Calu3 (cell line): ENCODE measurements at regions not wholly inside any gene's neighbourhood (a gene's known extent, or its start where the extent isn't known, plus 50 kb on each side); places are given as distances from the start of the nearest gene placed in this dataset.

ENCODE experiments used
- BruUV-seq: library from RNA; stranded (reverse); fragments of 400-500 nt; replicated peaks from 2 replicates; lab custom pipeline; 2021; lab: Mats Ljungman, UMichigan
- CTCF ChIA-PET: fragments of 300-600 bp; sonication (Branson Sonifier 250); formaldehyde crosslinking; loops from one replicate; lab custom pipeline; 2022; ENCODE audit warnings: antibody characterized with exemption; lab: Charles Lee
- DNase-seq: peaks from one replicate; pipeline ENCODE4 v3.0.0; 2022
- H3K27ac Mint-ChIP-seq: one replicate; pipeline ENCODE4 v1.8.0; 2022; ENCODE audit warnings: mixed read lengths; ENCODE audit not compliant: unreplicated experiment
- H3K27me3 Mint-ChIP-seq: one replicate; pipeline ENCODE4 v1.8.0; 2022; ENCODE audit warnings: mixed read lengths; ENCODE audit not compliant: unreplicated experiment
- H3K36me3 Mint-ChIP-seq: one replicate; pipeline ENCODE4 v1.8.0; 2022; ENCODE audit warnings: mild to moderate bottlenecking, moderate library complexity, mixed read lengths; ENCODE audit not compliant: insufficient read depth, unreplicated experiment
- H3K4me1 Mint-ChIP-seq: one replicate; pipeline ENCODE4 v1.8.0; 2022; ENCODE audit warnings: mild to moderate bottlenecking, low read depth, mixed read lengths; ENCODE audit not compliant: unreplicated experiment
- H3K4me3 Mint-ChIP-seq: one replicate; pipeline ENCODE4 v1.8.0; 2022; ENCODE audit warnings: mild to moderate bottlenecking, low read depth, moderate library complexity, mixed read lengths; ENCODE audit not compliant: unreplicated experiment
- H3K9me3 Mint-ChIP-seq: one replicate; pipeline ENCODE4 v1.8.0; 2022; ENCODE audit warnings: low read depth, mixed read lengths; ENCODE audit not compliant: unreplicated experiment
- intact Hi-C: fragments of 100-400 bp; cut with micrococcal nuclease; formaldehyde crosslinking; loops from one replicate; pipeline ENCODE4 v1.10.0; 2022; ENCODE audit not compliant: unreplicated experiment
- TF ChIP-seq, protein P1 (sequence below): fragments of 200-600 bp; IDR thresholded peaks from one replicate; pipeline ENCODE4 v1.8.0; 2022; ENCODE audit warnings: antibody characterized with exemption; ENCODE audit not compliant: unreplicated experiment

DNA sequence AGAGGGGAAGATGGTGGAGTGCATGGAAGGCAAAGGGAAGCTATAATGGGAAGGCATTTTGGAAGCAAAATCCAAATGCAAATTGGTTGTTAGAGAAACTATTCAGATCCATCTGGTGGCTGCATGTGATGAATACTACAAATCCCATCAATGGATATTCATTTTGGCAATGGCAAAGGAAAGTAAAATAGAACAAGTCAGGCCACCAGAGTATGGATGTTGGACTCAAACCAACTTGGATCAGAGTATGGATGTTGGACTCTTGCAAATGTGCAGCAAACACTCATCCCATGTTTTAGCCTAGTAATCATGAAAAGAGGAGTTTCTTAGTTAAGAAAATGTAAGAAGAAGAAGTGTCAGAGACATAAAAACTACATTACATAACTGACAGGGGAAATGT lies 289.6 kb upstream of the DAB1 start:
- intact Hi-C loops, result no loop called here
- TF ChIP-seq, protein P1, sequence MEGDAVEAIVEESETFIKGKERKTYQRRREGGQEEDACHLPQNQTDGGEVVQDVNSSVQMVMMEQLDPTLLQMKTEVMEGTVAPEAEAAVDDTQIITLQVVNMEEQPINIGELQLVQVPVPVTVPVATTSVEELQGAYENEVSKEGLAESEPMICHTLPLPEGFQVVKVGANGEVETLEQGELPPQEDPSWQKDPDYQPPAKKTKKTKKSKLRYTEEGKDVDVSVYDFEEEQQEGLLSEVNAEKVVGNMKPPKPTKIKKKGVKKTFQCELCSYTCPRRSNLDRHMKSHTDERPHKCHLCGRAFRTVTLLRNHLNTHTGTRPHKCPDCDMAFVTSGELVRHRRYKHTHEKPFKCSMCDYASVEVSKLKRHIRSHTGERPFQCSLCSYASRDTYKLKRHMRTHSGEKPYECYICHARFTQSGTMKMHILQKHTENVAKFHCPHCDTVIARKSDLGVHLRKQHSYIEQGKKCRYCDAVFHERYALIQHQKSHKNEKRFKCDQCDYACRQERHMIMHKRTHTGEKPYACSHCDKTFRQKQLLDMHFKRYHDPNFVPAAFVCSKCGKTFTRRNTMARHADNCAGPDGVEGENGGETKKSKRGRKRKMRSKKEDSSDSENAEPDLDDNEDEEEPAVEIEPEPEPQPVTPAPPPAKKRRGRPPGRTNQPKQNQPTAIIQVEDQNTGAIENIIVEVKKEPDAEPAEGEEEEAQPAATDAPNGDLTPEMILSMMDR, result no peak
- CTCF ChIA-PET, result interaction anchor here (0.7 kb wide), 1 partner anchor 67 kb away, joined by 3 read pairs; no protein-coding TSS in a partner anchor
- no peak for DNase-seq
- H3K4me1 Mint-ChIP-seq, result no peaks in the 10 kb centered on the region
- peaks cover 14% of the 10 kb centered on the region for H3K9me3 Mint-ChIP-seq
- no peak overlapping the region for H3K27ac Mint-ChIP-seq
- no peaks in the 10 kb centered on the region for H3K36me3 Mint-ChIP-seq
- no peaks in the 10 kb centered on the region for H3K27me3 Mint-ChIP-seq
- H3K4me3 Mint-ChIP-seq, result no peak overlapping the region
- BruUV-seq, result no TSS peak

DNA sequence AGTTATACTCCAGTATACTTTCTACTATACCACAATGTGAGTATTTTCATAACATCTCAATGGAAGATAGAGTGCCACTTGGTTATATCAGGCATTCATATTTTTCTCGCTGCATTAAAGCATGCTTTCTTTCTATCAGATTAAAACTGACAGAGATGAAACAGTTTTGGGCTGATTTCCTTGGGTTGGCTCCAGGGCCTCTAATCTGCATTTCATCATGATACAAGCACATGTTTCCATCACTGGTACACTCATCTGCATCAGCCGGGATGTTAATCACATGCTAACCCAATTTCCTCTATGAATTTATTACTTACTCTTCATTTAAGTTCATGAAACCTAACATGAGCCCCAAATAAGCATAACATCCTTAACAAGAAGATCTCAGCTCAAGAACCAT lies 289.0 kb upstream of the DAB1 start:
- CTCF ChIA-PET, result no interaction called here
- no peaks in the 10 kb centered on the region for H3K27me3 Mint-ChIP-seq
- BruUV-seq, result no TSS peak
- H3K4me1 Mint-ChIP-seq, result no peaks in the 10 kb centered on the region
- H3K9me3 Mint-ChIP-seq, result peaks cover 14% of the 10 kb centered on the region
- no peak overlapping the region for H3K4me3 Mint-ChIP-seq
- H3K27ac Mint-ChIP-seq, result no peak overlapping the region
- TF ChIP-seq, protein P1, result no peak
- DNase-seq, result no peak
- H3K36me3 Mint-ChIP-seq, result no peaks in the 10 kb centered on the region
- intact Hi-C loops, result no loop called here

DNA sequence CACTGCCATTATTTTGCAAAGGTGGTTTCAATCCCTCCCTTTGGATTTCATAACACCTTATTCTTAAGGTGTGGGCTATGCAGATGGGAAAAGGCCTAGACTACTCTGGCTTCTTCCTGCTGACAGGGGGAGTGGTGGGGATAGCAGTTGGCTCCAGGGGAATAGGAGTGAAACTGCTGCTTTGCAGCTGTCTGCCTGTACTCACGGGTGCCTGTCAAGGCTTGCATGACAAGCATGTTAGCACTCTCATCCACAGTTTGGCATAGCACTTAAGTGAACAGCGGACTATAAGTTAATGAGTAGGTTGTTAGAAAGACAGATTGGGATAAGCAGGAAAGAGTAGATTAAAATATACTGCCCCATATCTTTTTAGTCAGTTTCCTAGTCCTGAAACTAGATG lies 287.5 kb upstream of the DAB1 start:
- Mint-ChIP-seq H3K9me3 (peaks cover 14% of the 10 kb centered on the region), H3K4me3 (no peak overlapping the region), H3K27me3 (no peaks in the 10 kb centered on the region), H3K4me1 (no peaks in the 10 kb centered on the region), H3K36me3 (no peaks in the 10 kb centered on the region), H3K27ac (no peak overlapping the region)
- no peak for DNase-seq
- TF ChIP-seq, protein P1, result no peak
- no TSS peak for BruUV-seq
- CTCF ChIA-PET, result interaction anchor here (0.6 kb wide), 1 partner anchor 521 kb away, joined by 3 read pairs; no protein-coding TSS in a partner anchor
- intact Hi-C loops, result no loop called here

DNA sequence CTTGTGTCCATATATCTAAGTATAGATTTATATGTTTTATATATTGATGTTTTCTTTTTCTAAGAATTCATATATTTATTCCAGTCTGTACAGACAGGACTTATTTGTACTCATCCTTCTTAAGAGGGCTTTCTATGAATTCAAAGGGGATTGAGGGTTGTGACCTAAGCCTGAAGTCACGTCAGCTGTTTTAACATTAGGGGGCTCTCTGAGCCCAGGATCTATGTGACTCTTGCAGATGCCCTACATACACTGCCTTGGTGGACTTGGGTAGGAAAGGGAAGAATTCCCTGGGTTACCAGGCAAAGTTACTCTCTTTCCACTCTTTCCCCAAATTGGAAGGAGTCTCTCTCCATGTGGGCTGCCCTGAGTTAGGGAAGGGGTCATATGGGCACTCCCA lies 283.8 kb upstream of the DAB1 start:
- DNase-seq, result no peak
- no peaks in the 10 kb centered on the region for H3K4me1 Mint-ChIP-seq
- no peak overlapping the region for H3K4me3 Mint-ChIP-seq
- BruUV-seq, result no TSS peak
- no peaks in the 10 kb centered on the region for H3K27me3 Mint-ChIP-seq
- CTCF ChIA-PET, result no interaction called here
- intact Hi-C loops, result no loop called here
- no peaks in the 10 kb centered on the region for H3K36me3 Mint-ChIP-seq
- TF ChIP-seq, protein P1, result no peak
- no peak overlapping the region for H3K27ac Mint-ChIP-seq
- H3K9me3 Mint-ChIP-seq, result peaks cover 8% of the 10 kb centered on the region
